GM12878 (cell line): ENCODE measurements at regions not wholly inside any gene's neighbourhood (a gene's known extent, or its start where the extent isn't known, plus 50 kb on each side); places are given as distances from the start of the nearest gene placed in this dataset.

Experiments used
- ATAC-seq: fragments of 200-7000 bp; cut with Tn5 transposase; 3 replicates; pipeline ENCODE4 v1.9.1; 2020; ENCODE audit warnings: mild to moderate bottlenecking, moderate library complexity
- BruUV-seq: library from RNA; stranded (reverse); fragments of 400-500 nt; replicated peaks from 2 replicates; lab custom pipeline; 2021; lab: Mats Ljungman, UMichigan
- CTCF ChIA-PET: fragments of 300-600 bp; sonication (Branson Sonifier 250); formaldehyde crosslinking; extraction: SDS; loops from one replicate; lab custom pipeline; 2021; ENCODE audit warnings: inconsistent platforms; lab: Yijun Ruan, JAX
- POLR2A ChIA-PET: fragments of 350-600 bp; formaldehyde crosslinking; extraction: SDS; loops from one replicate; lab custom pipeline; 2021; ENCODE audit warnings: inconsistent platforms; lab: Charles Lee
- RAD21 ChIA-PET: fragments of 300-600 bp; sonication (Branson Sonifier 250); formaldehyde crosslinking; loops from one replicate; lab custom pipeline; 2023; ENCODE audit warnings: antibody characterized with exemption; ENCODE audit not compliant: unreplicated experiment; lab: Charles Lee
- SMC1A ChIA-PET: fragments of 300-600 bp; sonication (Branson Sonifier 250); formaldehyde crosslinking; loops from one replicate; lab custom pipeline; 2023; ENCODE audit not compliant: unreplicated experiment, uncharacterized antibody; lab: Charles Lee
- DNase-seq: peaks from one replicate; pipeline ENCODE4 v3.0.0-alpha.2; 2011; ENCODE audit warnings: low read depth, low spot score
- FAIRE-seq: peaks from 3 replicates; lab custom pipeline; 2011; peaks lifted over from hg19 to GRCh38; lab: Jason Lieb, UNC
- H2AFZ ChIP-seq: 2 replicates; pipeline ENCODE4 v1.6.0; 2011; ENCODE audit warnings: low read depth, low read length, control low read depth; ENCODE audit not compliant: control insufficient read depth
- H3K27ac ChIP-seq: 2 replicates; pipeline ENCODE4 v1.5.1; 2011; ENCODE audit warnings: control low read depth; ENCODE audit not compliant: control insufficient read depth, insufficient read depth
- H3K27me3 ChIP-seq, 2 experiments: replicated peaks in 1 of 2; 2 replicates each; pipeline versions ENCODE4 v1.6.0 to v1.6.1; 2011; ENCODE audit warnings: low read length in 1 of 2; ENCODE audit not compliant: control insufficient read depth in 2 of 2, insufficient read depth in 2 of 2
- H3K36me3 ChIP-seq, 2 experiments: 2 replicates each; pipeline ENCODE4 v1.5.1; 2011; ENCODE audit warnings: low read length in 1 of 2; ENCODE audit not compliant: control insufficient read depth in 2 of 2, insufficient read depth in 2 of 2
- H3K4me1 ChIP-seq: 2 replicates; pipeline ENCODE4 v1.6.1; 2011; ENCODE audit warnings: mild to moderate bottlenecking, low read length, moderate library complexity, mixed read lengths; ENCODE audit not compliant: control insufficient read depth, insufficient read depth
- H3K4me2 ChIP-seq: 2 replicates; pipeline ENCODE4 v1.6.0; 2011; ENCODE audit warnings: control low read depth; ENCODE audit not compliant: control insufficient read depth, insufficient read depth
- H3K4me3 ChIP-seq: fragments of 200-600 bp; sonication (generic); 2 replicates; pipeline ENCODE4 v1.5.1; 2016
- H3K79me2 ChIP-seq: 2 replicates; pipeline ENCODE4 v1.6.0; 2011; ENCODE audit warnings: low read length; ENCODE audit not compliant: control insufficient read depth, insufficient read depth
- H3K9ac ChIP-seq: 2 replicates; pipeline ENCODE4 v1.8.0; 2011; ENCODE audit warnings: low read length, control low read depth, mixed read lengths; ENCODE audit not compliant: control insufficient read depth, insufficient read depth
- H3K9me3 ChIP-seq: replicated peaks from 3 replicates; pipeline ENCODE4 v1.5.1; 2011; ENCODE audit warnings: mild to moderate bottlenecking, low read length; ENCODE audit not compliant: control insufficient read depth, insufficient read depth
- H4K20me1 ChIP-seq: 2 replicates; pipeline ENCODE4 v1.6.0; 2011; ENCODE audit not compliant: control insufficient read depth, insufficient read depth
- CBFB ChIP-seq: IDR thresholded peaks from 2 replicates; pipeline ENCODE4 v1.6.1; 2016; ENCODE audit warnings: antibody characterized with exemption, low read depth
- ETV6 ChIP-seq, 2 experiments: fragments of 450-650 bp in 1 of 2; IDR thresholded peaks in 1 of 2; conservative IDR thresholded peaks in 1 of 2; 2 replicates each; pipeline ENCODE4 v1.6.1; 2014; ENCODE audit warnings: antibody characterized with exemption in 1 of 2, borderline replicate concordance in 1 of 2, low read depth in 1 of 2, mild to moderate bottlenecking in 1 of 2, moderate library complexity in 1 of 2
- HDAC2 ChIP-seq: fragments of 200-600 bp; sonication (generic); IDR thresholded peaks from 2 replicates; pipeline ENCODE4 v1.6.1; 2017
- NKRF ChIP-seq: fragments of 450-650 bp; conservative IDR thresholded peaks from 2 replicates; pipeline ENCODE4 v1.6.1; 2017; ENCODE audit warnings: mild to moderate bottlenecking, moderate library complexity
- NR2F1 ChIP-seq: fragments of 450-650 bp; conservative IDR thresholded peaks from 2 replicates; pipeline ENCODE4 v1.6.1; 2017; ENCODE audit warnings: mild to moderate bottlenecking
- RB1 ChIP-seq: fragments of 450-650 bp; formaldehyde crosslinking; IDR thresholded peaks from 2 replicates; pipeline ENCODE4 v1.6.1; 2017; ENCODE audit warnings: mild to moderate bottlenecking, borderline replicate concordance
- TCF7 ChIP-seq: IDR thresholded peaks from 2 replicates; pipeline ENCODE4 v1.6.1; 2014; ENCODE audit warnings: antibody characterized with exemption, borderline replicate concordance
- ZNF217 ChIP-seq: fragments of 450-650 bp; IDR thresholded peaks from 2 replicates; pipeline ENCODE4 v1.6.1; 2017; ENCODE audit warnings: antibody characterized with exemption, mild to moderate bottlenecking
- WGBS: methylation state at CpG from one replicate; pipeline ENCODE4 v1.1.6; 2016; ENCODE audit warnings: low lambda C conversion rate; ENCODE audit not compliant: insufficient replicate concordance, insufficient coverage; ENCODE audit errors: missing lambda C conversion rate; 5-methylcytosine and 5-hydroxymethylcytosine counted together
- in situ Hi-C: fragments of 300-500 bp; cut with MboI; formaldehyde crosslinking; loops from 9 replicates; pipeline ENCODE4 v1.14.3; 2018; ENCODE audit warnings: mixed read lengths
- intact Hi-C: fragments of 100-400 bp; cut with micrococcal nuclease; formaldehyde crosslinking; loops from one replicate; pipeline ENCODE4 v1.14.2; 2022; ENCODE audit not compliant: unreplicated experiment
- TF ChIP-seq, protein P1 (sequence below): fragments of 450-650 bp; formaldehyde crosslinking; IDR thresholded peaks from 2 replicates; pipeline ENCODE4 v1.4.0; 2020; ENCODE audit warnings: mild to moderate bottlenecking, moderate library complexity

- ChIA-PET RAD21 (no interaction called here), SMC1A (no interaction called here), POLR2A (no interaction called here), CTCF (interaction anchor here (1.1 kb wide), 1 partner anchor 114 kb away, joined by 3 read pairs; the partner anchor contains the start of gene IL6)
- Histone ChIP-seq H2AFZ (no peak overlapping the region), H3K79me2 (no peaks in the 10 kb centered on the region), H3K4me3 (no peak overlapping the region), H3K36me3 (no peaks in the 10 kb centered on the region), H3K4me2 (no peak overlapping the region), H4K20me1 (no peaks in the 10 kb centered on the region), H3K9ac (no peak overlapping the region), H3K27me3 (no peaks in the 10 kb centered on the region; a peak in 2 of 4 replicates), H3K9me3 (peaks cover 2% of the 10 kb centered on the region; the same call in 2 of the 3 replicates), H3K27ac (no peak overlapping the region), H3K4me1 (peaks cover 9% of the 10 kb centered on the region)
- BruUV-seq, result no TSS peak
- intact Hi-C loops, result no loop called here
- ATAC-seq (no peak), FAIRE-seq (no peak), DNase-seq (no peak)
- TF ChIP-seq ZNF217 (no peak), CBFB (no peak), NR2F1 (no peak), NKRF (no peak), ETV6 (conservative IDR thresholded peaks at IDR 0.05 in 1 of 2, IDR thresholded peaks at IDR 0.05 in 1 of 2; ENCODE audit: borderline replicate concordance in 1 of 2, low read depth in 1 of 2) (no peak), TCF7 (no peak), HDAC2 (no peak), RB1 (no peak)
- TF ChIP-seq, protein P1, sequence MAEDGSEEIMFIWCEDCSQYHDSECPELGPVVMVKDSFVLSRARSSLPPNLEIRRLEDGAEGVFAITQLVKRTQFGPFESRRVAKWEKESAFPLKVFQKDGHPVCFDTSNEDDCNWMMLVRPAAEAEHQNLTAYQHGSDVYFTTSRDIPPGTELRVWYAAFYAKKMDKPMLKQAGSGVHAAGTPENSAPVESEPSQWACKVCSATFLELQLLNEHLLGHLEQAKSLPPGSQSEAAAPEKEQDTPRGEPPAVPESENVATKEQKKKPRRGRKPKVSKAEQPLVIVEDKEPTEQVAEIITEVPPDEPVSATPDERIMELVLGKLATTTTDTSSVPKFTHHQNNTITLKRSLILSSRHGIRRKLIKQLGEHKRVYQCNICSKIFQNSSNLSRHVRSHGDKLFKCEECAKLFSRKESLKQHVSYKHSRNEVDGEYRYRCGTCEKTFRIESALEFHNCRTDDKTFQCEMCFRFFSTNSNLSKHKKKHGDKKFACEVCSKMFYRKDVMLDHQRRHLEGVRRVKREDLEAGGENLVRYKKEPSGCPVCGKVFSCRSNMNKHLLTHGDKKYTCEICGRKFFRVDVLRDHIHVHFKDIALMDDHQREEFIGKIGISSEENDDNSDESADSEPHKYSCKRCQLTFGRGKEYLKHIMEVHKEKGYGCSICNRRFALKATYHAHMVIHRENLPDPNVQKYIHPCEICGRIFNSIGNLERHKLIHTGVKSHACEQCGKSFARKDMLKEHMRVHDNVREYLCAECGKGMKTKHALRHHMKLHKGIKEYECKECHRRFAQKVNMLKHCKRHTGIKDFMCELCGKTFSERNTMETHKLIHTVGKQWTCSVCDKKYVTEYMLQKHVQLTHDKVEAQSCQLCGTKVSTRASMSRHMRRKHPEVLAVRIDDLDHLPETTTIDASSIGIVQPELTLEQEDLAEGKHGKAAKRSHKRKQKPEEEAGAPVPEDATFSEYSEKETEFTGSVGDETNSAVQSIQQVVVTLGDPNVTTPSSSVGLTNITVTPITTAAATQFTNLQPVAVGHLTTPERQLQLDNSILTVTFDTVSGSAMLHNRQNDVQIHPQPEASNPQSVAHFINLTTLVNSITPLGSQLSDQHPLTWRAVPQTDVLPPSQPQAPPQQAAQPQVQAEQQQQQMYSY, result no peak
- WGBS, result 45% methylated on average over 2 of the region's 2 CpGs
- in situ Hi-C loops, result no loop called here
These were observed 113.5 kb upstream of the IL6 start for GRCh38 chr7:22613496-22613895.
